Activated T-cell treated with anti-CD3 and anti-CD28 coated beads, Interleukin-2, amount 50 U/mL, for 72 hours (primary cell): ENCODE measurements at regions not wholly inside any gene's neighbourhood (a gene's known extent, or its start where the extent isn't known, plus 50 kb on each side); places are given as distances from the start of the nearest gene placed in this dataset.

Experiments used
- ATAC-seq, 2 donors: fragments of 150-1000 bp; cut with Tn5 transposase; replicated peaks in 1 of 2; 2 replicates each; pipeline ENCODE4 v1.10.0; 2021; ENCODE audit warnings: moderate library complexity in 2 of 2, mild to moderate bottlenecking in 1 of 2
- DNase-seq, 2 donors: peaks; one replicate each; pipeline ENCODE4 v3.0.0; 2021 to 2022; ENCODE audit warnings: mixed read lengths in 1 of 2
- H3K27ac Mint-ChIP-seq: one replicate; pipeline ENCODE4 v1.8.0; 2022; ENCODE audit warnings: mild to moderate bottlenecking, moderate library complexity, mixed read lengths
- H3K27me3 Mint-ChIP-seq: one replicate; pipeline ENCODE4 v1.8.0; 2022; ENCODE audit warnings: low read depth, mixed read lengths
- H3K36me3 Mint-ChIP-seq, 2 donors: one replicate each; pipeline ENCODE4 v1.8.0; 2022; ENCODE audit warnings: mixed read lengths in 2 of 2, mild to moderate bottlenecking in 1 of 2; ENCODE audit not compliant: insufficient read depth in 2 of 2
- H3K4me1 Mint-ChIP-seq: one replicate; pipeline ENCODE4 v1.8.0; 2022; ENCODE audit warnings: low read depth, mixed read lengths
- H3K4me3 Mint-ChIP-seq, 2 donors: one replicate each; pipeline ENCODE4 v1.8.0; 2022; ENCODE audit warnings: mild to moderate bottlenecking in 2 of 2, mixed read lengths in 2 of 2, moderate library complexity in 2 of 2
- H3K9me3 Mint-ChIP-seq, 2 donors: one replicate each; pipeline ENCODE4 v1.8.0; 2022; ENCODE audit warnings: mixed read lengths in 2 of 2

GRCh38 chr7:81648716-81649115, 121.1 kb downstream of the HGF start:
- Mint-ChIP-seq H3K9me3 (peaks cover 7 to 17% of the 10 kb centered on the region in 2 donors), H3K4me3 (no peak overlapping the region), H3K27ac (no peak overlapping the region), H3K4me1 (no peaks in the 10 kb centered on the region), H3K27me3 (no peaks in the 10 kb centered on the region), H3K36me3 (no peaks in the 10 kb centered on the region)
- ATAC-seq = no peak
- no peak for DNase-seq

DNA sequence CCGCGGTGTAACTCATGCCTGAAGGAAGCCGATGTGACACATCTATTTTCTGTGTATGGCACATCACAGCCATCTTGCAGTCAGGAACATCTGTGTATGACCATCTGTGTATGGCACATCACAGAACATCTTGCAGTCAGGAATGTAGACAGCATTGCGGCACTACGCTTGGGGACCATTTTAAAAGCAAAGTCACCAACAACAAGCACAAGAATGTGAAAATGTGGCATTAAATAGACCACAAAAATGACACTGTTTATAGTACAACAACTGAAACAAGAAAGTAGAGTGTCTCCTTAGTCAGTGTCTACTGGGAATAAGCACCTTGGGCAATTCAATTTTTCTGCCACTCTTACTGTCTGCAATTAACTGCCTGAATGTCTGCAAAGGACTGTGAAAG, 124.4 kb downstream of the HGF start:
- Mint-ChIP-seq H3K4me1 (no peaks in the 10 kb centered on the region), H3K27ac (no peak overlapping the region), H3K27me3 (no peaks in the 10 kb centered on the region), H3K9me3 (peaks cover 6 to 11% of the 10 kb centered on the region in 2 donors), H3K36me3 (no peaks in the 10 kb centered on the region), H3K4me3 (no peak overlapping the region)
- ATAC-seq (no peak), DNase-seq (no peak)

GRCh38 chr7:81641873-81642272, 128.0 kb downstream of the HGF start:
- DNase-seq (no peak), ATAC-seq (no peak)
- Mint-ChIP-seq H3K27ac (no peak overlapping the region), H3K4me1 (no peaks in the 10 kb centered on the region), H3K4me3 (no peak overlapping the region), H3K27me3 (no peaks in the 10 kb centered on the region), H3K36me3 (no peaks in the 10 kb centered on the region), H3K9me3 (peaks cover 9 to 13% of the 10 kb centered on the region in 2 donors)

GRCh38 chr7:81638198-81638597, 131.6 kb downstream of the HGF start:
- DNase-seq (no peak), ATAC-seq (no peak)
- Mint-ChIP-seq H3K27ac (no peak overlapping the region), H3K4me3 (no peak overlapping the region), H3K4me1 (no peaks in the 10 kb centered on the region), H3K9me3 (peaks cover 5 to 9% of the 10 kb centered on the region in 2 donors), H3K27me3 (no peaks in the 10 kb centered on the region), H3K36me3 (no peaks in the 10 kb centered on the region)

GRCh38 chr7:81637534-81637933, 132.3 kb downstream of the HGF start:
- H3K27me3 Mint-ChIP-seq = no peaks in the 10 kb centered on the region
- H3K36me3 Mint-ChIP-seq = no peaks in the 10 kb centered on the region
- H3K27ac Mint-ChIP-seq = no peak overlapping the region
- no peaks in the 10 kb centered on the region for H3K4me1 Mint-ChIP-seq
- no peak overlapping the region for H3K4me3 Mint-ChIP-seq
- no peak for DNase-seq
- ATAC-seq = no peak
- peaks cover 5 to 9% of the 10 kb centered on the region in 2 donors for H3K9me3 Mint-ChIP-seq

DNA sequence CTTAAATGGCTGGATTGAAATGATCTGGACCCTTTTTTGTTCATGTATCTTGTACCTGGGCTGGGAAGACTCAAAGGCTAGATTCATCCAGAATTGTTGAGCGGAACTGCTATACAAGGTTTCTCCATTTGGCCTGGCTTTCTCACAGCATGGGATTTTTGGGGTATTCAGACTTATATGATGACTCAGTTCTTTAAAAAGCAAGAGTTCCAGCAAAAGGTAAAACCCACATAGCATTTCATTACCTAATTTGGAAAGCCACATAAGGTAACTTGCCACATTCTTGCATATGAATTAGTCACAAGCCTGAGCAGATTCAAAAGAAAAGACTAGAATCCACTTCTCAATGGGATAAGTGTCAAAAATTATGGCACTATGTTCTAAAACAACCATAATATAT, 137.4 kb downstream of the HGF start:
- peaks cover 0 to 3% of the 10 kb centered on the region in 2 donors for H3K9me3 Mint-ChIP-seq
- H3K4me1 Mint-ChIP-seq = no peaks in the 10 kb centered on the region
- no peak overlapping the region for H3K4me3 Mint-ChIP-seq
- no peak overlapping the region for H3K27ac Mint-ChIP-seq
- DNase-seq = no peak
- no peaks in the 10 kb centered on the region for H3K36me3 Mint-ChIP-seq
- no peak for ATAC-seq
- H3K27me3 Mint-ChIP-seq = no peaks in the 10 kb centered on the region

GRCh38 chr7:81630600-81630999, 139.2 kb downstream of the HGF start:
- no peak overlapping the region for H3K4me3 Mint-ChIP-seq
- ATAC-seq = no peak
- H3K27ac Mint-ChIP-seq = no peak overlapping the region
- no peaks in the 10 kb centered on the region for H3K27me3 Mint-ChIP-seq
- H3K36me3 Mint-ChIP-seq = no peaks in the 10 kb centered on the region
- no peak for DNase-seq
- H3K9me3 Mint-ChIP-seq = peaks cover 0 to 3% of the 10 kb centered on the region in 2 donors
- no peaks in the 10 kb centered on the region for H3K4me1 Mint-ChIP-seq

- no peaks in the 10 kb centered on the region for H3K4me1 Mint-ChIP-seq
- ATAC-seq = no peak
- H3K9me3 Mint-ChIP-seq = peaks cover 0 to 3% of the 10 kb centered on the region in 2 donors
- H3K27me3 Mint-ChIP-seq = no peaks in the 10 kb centered on the region
- no peaks in the 10 kb centered on the region for H3K36me3 Mint-ChIP-seq
- H3K27ac Mint-ChIP-seq = no peak overlapping the region
- DNase-seq = no peak
- H3K4me3 Mint-ChIP-seq = no peak overlapping the region
These were observed 140.1 kb downstream of the HGF start for GRCh38 chr7:81629702-81630101.

DNA sequence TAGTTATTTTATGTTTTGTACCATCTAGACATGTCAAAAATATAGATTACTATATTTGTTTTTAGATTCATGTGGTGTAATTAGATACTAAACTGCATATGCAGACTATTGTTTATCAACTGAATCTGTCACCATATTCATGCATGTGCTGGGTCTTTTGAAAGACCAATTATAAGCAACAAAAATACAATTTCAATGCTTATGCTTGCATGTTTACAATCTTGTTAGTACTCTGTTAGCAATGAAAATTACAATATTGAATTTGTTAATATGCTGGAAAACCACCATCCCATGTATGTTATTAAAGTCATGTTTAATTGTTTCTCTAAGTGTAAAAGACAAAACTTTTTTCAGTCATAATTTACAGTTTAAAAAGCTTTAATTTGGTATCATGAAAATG, 140.9 kb downstream of the HGF start:
- Mint-ChIP-seq H3K9me3 (peaks cover 0 to 3% of the 10 kb centered on the region in 2 donors), H3K4me3 (no peak overlapping the region), H3K36me3 (no peaks in the 10 kb centered on the region), H3K27ac (no peak overlapping the region), H3K4me1 (no peaks in the 10 kb centered on the region), H3K27me3 (no peaks in the 10 kb centered on the region)
- no peak for DNase-seq
- no peak for ATAC-seq

GRCh38 chr7:81627536-81628287, 142.1 kb downstream of the HGF start:
- Mint-ChIP-seq H3K4me3 (no peak overlapping the region), H3K4me1 (no peaks in the 10 kb centered on the region), H3K27me3 (no peaks in the 10 kb centered on the region), H3K27ac (no peak overlapping the region), H3K36me3 (no peaks in the 10 kb centered on the region), H3K9me3 (peaks cover 1 to 3% of the 10 kb centered on the region in 2 donors)
- DNase-seq (no peak), ATAC-seq (no peak)

DNA sequence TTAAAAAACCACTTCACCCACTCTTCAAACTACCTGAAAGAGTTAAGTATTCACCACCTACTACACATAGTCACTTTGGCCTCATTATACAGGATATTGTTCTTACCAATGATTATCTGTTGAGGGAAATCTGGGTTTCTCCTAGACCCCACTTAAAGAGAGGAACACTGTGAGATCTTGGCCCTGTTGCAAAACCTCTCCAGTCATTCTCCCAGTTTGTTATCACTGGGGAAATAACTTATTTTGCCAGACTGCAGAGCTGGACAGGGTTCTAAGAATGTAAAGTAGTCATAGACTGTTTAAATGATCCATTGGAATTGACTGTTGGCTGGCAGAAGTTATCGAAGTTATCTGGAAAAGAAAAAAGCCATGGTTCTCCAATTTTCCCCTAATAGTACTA, 143.8 kb downstream of the HGF start:
- ATAC-seq = no peak
- no peak overlapping the region for H3K27ac Mint-ChIP-seq

DNA sequence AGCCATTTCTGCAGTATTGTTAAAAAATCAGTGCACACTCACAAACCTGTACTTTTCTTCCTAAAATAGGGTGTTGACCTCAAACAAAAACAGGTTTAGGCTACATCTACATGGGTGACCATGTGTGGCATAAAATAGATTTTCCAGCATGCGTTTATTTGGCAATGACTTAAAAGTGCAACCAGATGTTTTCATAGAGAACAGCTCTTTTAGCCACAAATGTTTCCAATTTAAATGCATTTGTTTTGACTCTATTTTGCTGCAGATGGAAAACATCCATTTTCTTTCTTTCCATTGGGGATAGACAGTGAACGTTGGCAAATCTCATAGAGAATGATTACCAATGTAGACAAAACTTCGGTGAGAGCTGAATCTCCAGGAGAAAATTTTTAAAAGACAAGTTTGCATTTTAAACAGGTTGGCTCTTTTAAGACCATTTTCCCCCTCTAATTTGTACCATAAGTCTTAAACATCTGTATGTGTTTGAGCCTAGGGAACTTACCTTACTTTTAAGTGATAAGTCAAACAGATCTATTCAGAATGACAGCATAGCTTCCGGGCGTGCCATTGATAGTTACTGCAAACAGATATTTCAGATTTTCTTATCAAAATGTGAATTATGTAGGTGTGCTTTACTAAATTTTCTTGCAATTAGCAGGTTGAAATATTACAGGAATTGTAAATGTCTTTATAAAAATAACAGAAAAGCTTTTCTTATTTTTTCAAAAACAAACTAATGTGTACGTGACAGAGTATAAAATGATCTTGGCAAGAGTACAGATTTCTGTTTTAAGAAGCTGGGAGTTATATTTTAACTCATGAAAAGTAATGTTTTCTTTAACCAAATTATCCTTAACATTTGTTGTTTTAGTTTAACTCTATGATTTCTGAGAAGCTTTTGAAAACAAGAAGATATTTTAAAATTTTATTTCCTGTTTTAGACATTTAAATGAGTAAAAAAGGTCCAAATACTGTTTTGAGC, 144.9 kb downstream of the HGF start:
- H3K4me3 Mint-ChIP-seq = no peak overlapping the region
- no peak overlapping the region for H3K27ac Mint-ChIP-seq
- no peaks in the 10 kb centered on the region for H3K36me3 Mint-ChIP-seq
- DNase-seq (no peak), ATAC-seq (no peak)
- peaks cover 1 to 2% of the 10 kb centered on the region in 2 donors for H3K9me3 Mint-ChIP-seq
- H3K4me1 Mint-ChIP-seq = no peaks in the 10 kb centered on the region
- no peaks in the 10 kb centered on the region for H3K27me3 Mint-ChIP-seq

More for the DNA sequence above, 143.8 kb downstream of the HGF start:
- no peak overlapping the region for H3K4me3 Mint-ChIP-seq
- no peaks in the 10 kb centered on the region for H3K36me3 Mint-ChIP-seq
- no peaks in the 10 kb centered on the region for H3K27me3 Mint-ChIP-seq
- no peaks in the 10 kb centered on the region for H3K4me1 Mint-ChIP-seq
- DNase-seq = no peak
- H3K9me3 Mint-ChIP-seq = peaks cover 1 to 2% of the 10 kb centered on the region in 2 donors

DNA sequence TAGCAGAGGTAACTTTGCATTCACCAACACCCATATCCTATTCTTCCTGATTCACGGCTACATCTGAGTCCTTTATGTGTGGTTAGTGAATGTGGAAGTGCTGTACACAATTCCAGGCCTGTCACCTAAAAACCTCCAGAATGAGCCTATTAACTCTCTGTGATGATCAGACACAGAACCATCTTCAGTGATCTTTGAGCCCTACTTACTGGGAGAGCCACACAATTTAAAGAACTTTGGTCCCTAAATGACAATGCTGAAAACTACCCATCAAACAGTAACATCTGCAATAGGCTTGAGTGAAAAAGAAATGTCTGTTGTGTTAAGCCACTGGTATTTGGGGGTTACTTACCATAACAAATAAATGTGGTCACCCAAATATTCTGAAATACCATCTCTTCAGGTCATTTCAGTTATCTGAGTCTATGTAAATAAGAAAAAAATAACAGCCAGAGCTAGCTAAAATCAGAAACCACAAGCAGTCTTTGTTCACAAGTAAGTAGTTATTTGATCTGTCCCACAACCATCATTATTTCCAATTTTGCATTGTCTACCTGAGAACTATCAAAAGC, 145.7 kb downstream of the HGF start:
- Mint-ChIP-seq H3K4me1 (no peaks in the 10 kb centered on the region), H3K27me3 (no peaks in the 10 kb centered on the region), H3K4me3 (no peak overlapping the region), H3K9me3 (peaks cover 1 to 2% of the 10 kb centered on the region in 2 donors), H3K36me3 (no peaks in the 10 kb centered on the region), H3K27ac (no peak overlapping the region)
- ATAC-seq (no peak), DNase-seq (no peak)
